ENCODE measurements at regions not wholly inside any gene's neighbourhood (a gene's known extent, or its start where the extent isn't known, plus 50 kb on each side); places are given as distances from the start of the nearest gene placed in this dataset.
"Not testable (repeated sequence)": the region's sequence is repeated elsewhere in the genome, so short reads cannot be mapped to it uniquely, and the experiment has no call there.

- DNase-seq, result no peak
- intact Hi-C loops (cut with DNase I), result no loop called here
Observed at GRCh38 chr1:91120936-91121335, 99.1 kb upstream of the ZNF644 start.

- intact Hi-C loops (cut with DNase I), result no loop called here
Observed at GRCh38 chr1:91120421-91120820, 98.6 kb upstream of the ZNF644 start.

GRCh38 chr1:91104712-91105111 lies 82.9 kb upstream of the ZNF644 start:
- intact Hi-C loops (cut with DNase I), result no loop called here

More at GRCh38 chr1:91120421-91120820, 98.6 kb upstream of the ZNF644 start:
- DNase-seq, result no peak

GRCh38 chr1:91101328-91101727 lies 79.5 kb upstream of the ZNF644 start:
- no peak for DNase-seq
- intact Hi-C loops (cut with DNase I), result no loop called here

More at GRCh38 chr1:91104712-91105111, 82.9 kb upstream of the ZNF644 start:
- no peak for DNase-seq

- intact Hi-C loops (cut with DNase I), result no loop called here
- no peak for DNase-seq
Observed at GRCh38 chr1:91099746-91100621, 78.1 kb upstream of the ZNF644 start.

- intact Hi-C loops (cut with DNase I), result no loop called here
Observed at GRCh38 chr1:91098299-91098906, 76.6 kb upstream of the ZNF644 start.

GRCh38 chr1:91095321-91095720 lies 73.5 kb upstream of the ZNF644 start:
- intact Hi-C loops (cut with DNase I); DNase-seq: not testable (repeated sequence)

More at GRCh38 chr1:91098299-91098906, 76.6 kb upstream of the ZNF644 start:
- DNase-seq, result no peak

GRCh38 chr1:91092503-91092902 lies 70.7 kb upstream of the ZNF644 start:
- intact Hi-C loops (cut with DNase I), result no loop called here
- DNase-seq, result no peak

- DNase-seq, result no peak
- intact Hi-C loops (cut with DNase I), result no loop called here
Observed at GRCh38 chr1:91091812-91092211, 70.0 kb upstream of the ZNF644 start.

GRCh38 chr1:91080650-91081049 lies 58.8 kb upstream of the ZNF644 start:
- no peak for DNase-seq
- intact Hi-C loops (cut with DNase I), result no loop called here

GRCh38 chr1:91078859-91079258 lies 57.0 kb upstream of the ZNF644 start:
- intact Hi-C loops (cut with DNase I), result no loop called here
- DNase-seq, result no peak

- intact Hi-C loops (cut with DNase I), result no loop called here
Observed at GRCh38 chr1:91076834-91077233, 55.0 kb upstream of the ZNF644 start.

GRCh38 chr1:91075233-91076135 lies 53.6 kb upstream of the ZNF644 start:
- intact Hi-C loops (cut with DNase I), result no loop called here
- no peak for DNase-seq

More at GRCh38 chr1:91076834-91077233, 55.0 kb upstream of the ZNF644 start:
- DNase-seq, result no peak

GRCh38 chr1:91073299-91073698 lies 51.5 kb upstream of the ZNF644 start:
- intact Hi-C loops (cut with DNase I), result no loop called here
- DNase-seq, result no peak

- intact Hi-C loops (cut with DNase I), result no loop called here
- no peak for DNase-seq
Observed at GRCh38 chr1:91071838-91072237, 50.0 kb upstream of the ZNF644 start.
